HCT116 (cell line): ENCODE measurements at regions not wholly inside any gene's neighbourhood (a gene's known extent, or its start where the extent isn't known, plus 50 kb on each side); places are given as distances from the start of the nearest gene placed in this dataset.

Experiments
- CEBPB ChIP-seq: IDR thresholded peaks from 2 replicates; pipeline ENCODE4 v1.6.1; 2012; ENCODE audit warnings: low read depth
- TF ChIP-seq, protein P1 (sequence below), 3 experiments: fragments of 200-600 bp in 1 of 3; sonication (generic) in 1 of 3; IDR thresholded peaks in 2 of 3; conservative IDR thresholded peaks in 1 of 3; 2 replicates each; pipeline ENCODE4 v1.5.1; 2012 to 2017; ENCODE audit warnings: low read depth in 2 of 3, low read length in 2 of 3, antibody characterized with exemption in 1 of 3, borderline replicate concordance in 1 of 3, control low read depth in 1 of 3, mild to moderate bottlenecking in 1 of 3, mixed read lengths in 1 of 3, mixed run types in 1 of 3, moderate library complexity in 1 of 3; ENCODE audit not compliant: insufficient read depth in 1 of 3

DNA sequence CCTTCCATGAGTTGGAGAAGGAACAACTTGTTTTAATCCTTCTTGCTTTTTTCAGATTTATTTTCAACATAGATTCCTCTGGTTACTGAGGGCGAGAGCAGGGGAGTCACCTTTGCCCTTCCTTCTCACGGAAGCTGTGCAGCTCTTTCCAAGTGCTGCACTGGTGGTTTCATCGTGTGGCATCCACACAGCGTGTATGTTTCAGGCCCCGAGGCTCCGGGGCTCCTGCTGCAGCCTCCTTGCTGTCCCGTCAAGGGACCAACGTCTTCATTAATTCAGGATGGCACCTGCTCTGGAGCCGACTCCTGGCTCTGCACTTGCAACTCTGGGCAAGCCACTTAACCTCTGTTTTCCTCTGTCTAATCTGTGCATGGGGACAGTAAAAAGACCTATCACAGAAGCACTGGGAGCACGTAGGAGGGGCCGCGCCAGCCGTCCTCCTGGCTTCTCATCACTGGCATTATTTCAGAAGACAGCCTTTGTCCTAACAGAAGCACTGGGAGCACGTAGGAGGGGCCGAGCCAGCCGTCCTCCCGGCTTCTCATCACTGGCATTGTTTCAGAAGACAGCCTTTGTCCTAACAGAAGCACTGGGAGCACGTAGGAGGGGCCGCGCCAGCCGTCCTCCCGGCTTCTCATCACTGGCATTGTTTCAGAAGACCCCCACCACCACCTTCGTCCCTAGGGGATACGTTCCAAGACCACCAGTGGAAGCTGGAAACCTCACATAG, 117.8 kb upstream of the NKX1-1 start:
- TF ChIP-seq CEBPB, result no peak
- TF ChIP-seq, protein P1, sequence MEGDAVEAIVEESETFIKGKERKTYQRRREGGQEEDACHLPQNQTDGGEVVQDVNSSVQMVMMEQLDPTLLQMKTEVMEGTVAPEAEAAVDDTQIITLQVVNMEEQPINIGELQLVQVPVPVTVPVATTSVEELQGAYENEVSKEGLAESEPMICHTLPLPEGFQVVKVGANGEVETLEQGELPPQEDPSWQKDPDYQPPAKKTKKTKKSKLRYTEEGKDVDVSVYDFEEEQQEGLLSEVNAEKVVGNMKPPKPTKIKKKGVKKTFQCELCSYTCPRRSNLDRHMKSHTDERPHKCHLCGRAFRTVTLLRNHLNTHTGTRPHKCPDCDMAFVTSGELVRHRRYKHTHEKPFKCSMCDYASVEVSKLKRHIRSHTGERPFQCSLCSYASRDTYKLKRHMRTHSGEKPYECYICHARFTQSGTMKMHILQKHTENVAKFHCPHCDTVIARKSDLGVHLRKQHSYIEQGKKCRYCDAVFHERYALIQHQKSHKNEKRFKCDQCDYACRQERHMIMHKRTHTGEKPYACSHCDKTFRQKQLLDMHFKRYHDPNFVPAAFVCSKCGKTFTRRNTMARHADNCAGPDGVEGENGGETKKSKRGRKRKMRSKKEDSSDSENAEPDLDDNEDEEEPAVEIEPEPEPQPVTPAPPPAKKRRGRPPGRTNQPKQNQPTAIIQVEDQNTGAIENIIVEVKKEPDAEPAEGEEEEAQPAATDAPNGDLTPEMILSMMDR (IDR thresholded peaks at IDR 0.05 in 2 of 3, conservative IDR thresholded peaks at IDR 0.05 in 1 of 3; ENCODE audit: borderline replicate concordance in 1 of 3, insufficient read depth in 1 of 3, low read depth in 2 of 3, low read length in 2 of 3), result no peak
